Hepatocyte (in vitro differentiated cells): ENCODE measurements at regions not wholly inside any gene's neighbourhood (a gene's known extent, or its start where the extent isn't known, plus 50 kb on each side); places are given as distances from the start of the nearest gene placed in this dataset.

ENCODE experiments used
- DNase-seq: peaks from one replicate; pipeline ENCODE4 v3.0.0-alpha.2; 2016; ENCODE audit warnings: low spot score
- H2AFZ ChIP-seq: fragments of 200-600 bp; sonication (generic); 2 replicates; pipeline ENCODE4 v1.6.0; 2016; ENCODE audit warnings: antibody characterized with exemption, mild to moderate bottlenecking
- H3K27ac ChIP-seq: fragments of 200-600 bp; sonication (generic); 2 replicates; pipeline ENCODE4 v1.5.1; 2016; ENCODE audit warnings: mild to moderate bottlenecking
- H3K27me3 ChIP-seq: fragments of 200-600 bp; sonication (generic); 2 replicates; pipeline ENCODE4 v1.6.1; 2016
- H3K36me3 ChIP-seq: fragments of 200-600 bp; sonication (generic); replicated peaks from 2 replicates; pipeline ENCODE4 v1.5.1; 2016; ENCODE audit warnings: low read depth; ENCODE audit not compliant: insufficient read depth
- H3K4me1 ChIP-seq: fragments of 200-600 bp; sonication (generic); 2 replicates; pipeline ENCODE4 v1.5.1; 2016; ENCODE audit warnings: mild to moderate bottlenecking, moderate library complexity; ENCODE audit not compliant: insufficient read depth
- H3K4me2 ChIP-seq: fragments of 200-600 bp; sonication (generic); 2 replicates; pipeline ENCODE4 v1.6.0; 2016
- H3K4me3 ChIP-seq: fragments of 200-600 bp; sonication (generic); 2 replicates; pipeline ENCODE4 v1.5.1; 2016; ENCODE audit warnings: mild to moderate bottlenecking
- H3K79me2 ChIP-seq: fragments of 200-600 bp; sonication (generic); 2 replicates; pipeline ENCODE4 v1.6.0; 2017; ENCODE audit warnings: mild to moderate bottlenecking
- H3K9me2 ChIP-seq: fragments of 200-600 bp; sonication (generic); replicated peaks from 2 replicates; pipeline ENCODE4 v1.6.0; 2017; ENCODE audit warnings: mild to moderate bottlenecking; ENCODE audit not compliant: insufficient read depth
- H3K9me3 ChIP-seq: fragments of 200-600 bp; sonication (generic); 2 replicates; pipeline ENCODE4 v1.5.1; 2016; ENCODE audit warnings: low read depth, mild to moderate bottlenecking
- H4K20me1 ChIP-seq: fragments of 200-600 bp; sonication (generic); 2 replicates; pipeline ENCODE4 v1.6.0; 2016; ENCODE audit warnings: mild to moderate bottlenecking; ENCODE audit not compliant: insufficient read depth, poor library complexity, severe bottlenecking
- EZH2 ChIP-seq: fragments of 200-600 bp; sonication (generic); IDR thresholded peaks from 2 replicates; pipeline ENCODE4 v1.6.1; 2016; ENCODE audit warnings: antibody characterized with exemption, mild to moderate bottlenecking, borderline replicate concordance
- EZH2phosphoT487 ChIP-seq: fragments of 200-600 bp; sonication (generic); IDR thresholded peaks from one replicate; pipeline ENCODE4 v1.6.1; 2018; ENCODE audit warnings: antibody characterized with exemption, mild to moderate bottlenecking, low read depth, moderate library complexity; ENCODE audit not compliant: unreplicated experiment, severe bottlenecking
- WGBS: methylation state at CpG from one replicate; pipeline ENCODE4 v1.1.6; 2016; ENCODE audit warnings: low lambda C conversion rate; ENCODE audit errors: missing lambda C conversion rate; 5-methylcytosine and 5-hydroxymethylcytosine counted together
- TF ChIP-seq, protein P1 (sequence below): fragments of 200-600 bp; sonication (generic); IDR thresholded peaks from 2 replicates; pipeline ENCODE4 v1.5.1; 2016; ENCODE audit warnings: antibody characterized with exemption, mild to moderate bottlenecking; ENCODE audit not compliant: poor library complexity

DNA sequence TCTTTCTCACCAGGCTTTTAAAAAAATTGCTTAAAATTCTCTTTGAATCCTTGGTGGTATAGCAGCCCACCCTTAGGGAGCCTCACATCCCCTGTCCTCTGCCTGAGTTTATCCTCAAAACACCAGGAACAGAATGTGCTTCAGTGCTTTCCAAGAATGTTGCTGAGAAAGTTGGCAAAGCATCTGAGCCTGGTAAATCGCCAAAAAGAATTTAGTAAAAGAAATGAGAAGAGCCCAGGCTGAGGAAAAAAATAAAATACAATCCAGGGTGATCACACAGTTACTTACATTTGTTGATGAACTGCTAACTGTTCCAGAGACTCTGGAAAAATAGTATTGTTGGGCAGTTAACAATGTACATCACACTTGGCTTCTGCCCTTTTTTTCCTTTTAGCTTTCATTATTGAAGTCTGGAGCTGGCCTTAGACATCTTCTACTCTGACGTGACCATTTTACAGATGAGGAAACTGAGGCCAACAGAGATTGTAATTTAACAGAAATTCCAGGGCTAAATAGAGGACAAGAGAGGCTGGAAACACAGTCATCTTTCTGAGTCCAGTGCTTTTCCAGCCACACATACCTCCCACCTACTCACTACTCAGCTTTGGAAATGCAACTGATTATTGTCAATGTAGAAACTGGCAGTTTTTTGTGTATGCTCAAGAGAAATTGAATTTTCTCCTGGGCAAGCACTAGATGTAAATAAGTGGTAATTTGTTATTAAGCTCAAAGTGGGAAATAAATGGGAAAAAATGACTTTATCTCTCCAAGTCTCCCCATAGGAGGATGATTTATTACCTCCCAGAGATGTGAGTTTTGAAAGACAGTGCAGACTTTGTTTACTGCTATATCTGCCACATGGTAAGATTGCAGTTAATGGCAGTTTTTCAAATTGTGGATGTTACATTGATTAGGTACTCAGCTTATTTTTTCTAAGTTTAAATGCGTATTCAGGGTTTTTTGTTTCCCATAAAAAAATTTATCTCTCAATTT, 86.7 kb upstream of the ALDH1A1 start:
- peak; percentile 41 for DNase-seq
- WGBS = 82% methylated on average over 3 of the region's 3 CpGs
- Histone ChIP-seq H3K4me3 (no peak overlapping the region), H2AFZ (peak overlapping the region; percentile 47), H3K9me3 (no peaks in the 10 kb centered on the region), H3K36me3 (no peaks in the 10 kb centered on the region), H3K79me2 (no peaks in the 10 kb centered on the region), H3K4me1 (peaks cover 27% of the 10 kb centered on the region), H3K9me2 (no peaks in the 10 kb centered on the region), H4K20me1 (no peaks in the 10 kb centered on the region), H3K27me3 (no peaks in the 10 kb centered on the region), H3K27ac (peak overlapping the region; percentile 70), H3K4me2 (peak overlapping the region; percentile 39)
- no peak for TF ChIP-seq EZH2
- TF ChIP-seq, protein P1, sequence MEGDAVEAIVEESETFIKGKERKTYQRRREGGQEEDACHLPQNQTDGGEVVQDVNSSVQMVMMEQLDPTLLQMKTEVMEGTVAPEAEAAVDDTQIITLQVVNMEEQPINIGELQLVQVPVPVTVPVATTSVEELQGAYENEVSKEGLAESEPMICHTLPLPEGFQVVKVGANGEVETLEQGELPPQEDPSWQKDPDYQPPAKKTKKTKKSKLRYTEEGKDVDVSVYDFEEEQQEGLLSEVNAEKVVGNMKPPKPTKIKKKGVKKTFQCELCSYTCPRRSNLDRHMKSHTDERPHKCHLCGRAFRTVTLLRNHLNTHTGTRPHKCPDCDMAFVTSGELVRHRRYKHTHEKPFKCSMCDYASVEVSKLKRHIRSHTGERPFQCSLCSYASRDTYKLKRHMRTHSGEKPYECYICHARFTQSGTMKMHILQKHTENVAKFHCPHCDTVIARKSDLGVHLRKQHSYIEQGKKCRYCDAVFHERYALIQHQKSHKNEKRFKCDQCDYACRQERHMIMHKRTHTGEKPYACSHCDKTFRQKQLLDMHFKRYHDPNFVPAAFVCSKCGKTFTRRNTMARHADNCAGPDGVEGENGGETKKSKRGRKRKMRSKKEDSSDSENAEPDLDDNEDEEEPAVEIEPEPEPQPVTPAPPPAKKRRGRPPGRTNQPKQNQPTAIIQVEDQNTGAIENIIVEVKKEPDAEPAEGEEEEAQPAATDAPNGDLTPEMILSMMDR = no peak
- TF ChIP-seq EZH2phosphoT487 = no peak

DNA sequence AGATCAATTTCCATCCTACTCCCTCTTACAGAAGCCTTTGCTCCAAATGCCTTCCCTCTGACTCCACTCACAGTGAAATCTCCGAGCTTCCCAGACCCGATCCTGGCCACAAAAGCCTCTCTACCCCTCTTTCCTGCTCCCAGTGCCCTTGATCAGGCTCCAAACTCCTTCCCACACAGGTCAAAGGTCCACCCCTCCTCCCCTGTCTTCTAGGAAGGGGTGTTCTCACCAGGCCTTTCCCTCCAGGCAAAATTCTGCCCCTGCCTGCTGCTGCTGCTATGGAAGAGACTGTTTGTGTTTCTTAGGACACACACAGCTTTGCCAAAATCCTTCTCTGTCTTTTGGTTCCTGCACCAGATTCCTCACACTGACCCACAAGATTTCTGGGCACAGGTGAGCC, 85.8 kb upstream of the ALDH1A1 start:
- Histone ChIP-seq H3K9me3 (no peaks in the 10 kb centered on the region), H3K9me2 (no peaks in the 10 kb centered on the region), H3K4me2 (peak overlapping the region; percentile 39), H3K4me1 (peaks cover 27% of the 10 kb centered on the region), H3K27ac (peak overlapping the region; percentile 70), H3K79me2 (no peaks in the 10 kb centered on the region), H3K4me3 (no peak overlapping the region), H3K36me3 (no peaks in the 10 kb centered on the region), H2AFZ (peak overlapping the region; percentile 47), H4K20me1 (no peaks in the 10 kb centered on the region), H3K27me3 (no peaks in the 10 kb centered on the region)
- WGBS = 37% methylated on average over 2 of the region's 2 CpGs
- TF ChIP-seq EZH2 (no peak), EZH2phosphoT487 (no peak)
- TF ChIP-seq, protein P1 = no peak
- no peak for DNase-seq

DNA sequence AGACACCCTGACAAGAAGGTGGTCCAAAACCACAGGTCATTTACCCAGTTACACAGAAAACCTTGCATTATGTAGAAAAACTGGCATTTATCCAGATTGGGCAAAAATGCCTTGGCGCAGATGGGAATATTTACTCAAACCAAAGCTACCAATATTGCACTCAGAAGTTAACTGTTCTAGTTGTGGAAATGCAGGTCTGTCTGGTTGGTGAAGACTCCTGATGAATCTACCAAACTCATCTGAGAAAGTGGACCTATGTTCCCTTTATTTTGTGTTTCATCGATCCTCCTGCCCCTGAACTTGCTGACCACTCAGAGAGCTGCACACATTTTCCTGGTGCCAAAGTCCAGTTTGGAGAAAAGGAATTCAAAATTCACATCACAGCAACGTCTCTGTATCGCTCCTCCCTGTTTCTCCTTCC, 85.2 kb upstream of the ALDH1A1 start:
- peak overlapping the region; percentile 70 for H3K27ac ChIP-seq
- H3K4me1 ChIP-seq = peaks cover 27% of the 10 kb centered on the region
- H3K9me2 ChIP-seq = no peaks in the 10 kb centered on the region
- no peaks in the 10 kb centered on the region for H3K9me3 ChIP-seq
- DNase-seq = no peak
- 74% methylated on average over 4 of the region's 4 CpGs for WGBS
- H4K20me1 ChIP-seq = no peaks in the 10 kb centered on the region
- TF ChIP-seq EZH2phosphoT487 (no peak), EZH2 (no peak)
- TF ChIP-seq, protein P1 = no peak
- H2AFZ ChIP-seq = peak overlapping the region; percentile 47
- no peaks in the 10 kb centered on the region for H3K36me3 ChIP-seq
- H3K4me3 ChIP-seq = no peak overlapping the region
- H3K79me2 ChIP-seq = no peaks in the 10 kb centered on the region
- no peaks in the 10 kb centered on the region for H3K27me3 ChIP-seq
- peak overlapping the region; percentile 39 for H3K4me2 ChIP-seq
